H9 (cell line): ENCODE measurements at regions not wholly inside any gene's neighbourhood (a gene's known extent, or its start where the extent isn't known, plus 50 kb on each side); places are given as distances from the start of the nearest gene placed in this dataset.

Source experiments
- DNase-seq: peaks from one replicate; pipeline ENCODE4 v3.0.0-alpha.2; 2017
- H2AFZ ChIP-seq: one replicate; pipeline ENCODE4 v1.6.1; 2013; ENCODE audit warnings: mild to moderate bottlenecking, low read length, control low read depth, moderate library complexity
- H2AK5ac ChIP-seq: 2 replicates; pipeline ENCODE4 v1.6.1; 2013; ENCODE audit warnings: low read length, control low read depth, mixed read lengths; ENCODE audit not compliant: insufficient read length
- H2BK120ac ChIP-seq: one replicate; pipeline ENCODE4 v1.6.1; 2013; ENCODE audit warnings: low read depth, mild to moderate bottlenecking, low read length, control low read depth, inconsistent platforms; ENCODE audit not compliant: poor library complexity, severe bottlenecking
- H2BK12ac ChIP-seq: 2 replicates; pipeline ENCODE4 v1.6.1; 2013; ENCODE audit warnings: low read length, control low read depth, mixed read lengths, low read depth; ENCODE audit not compliant: insufficient read length
- H2BK15ac ChIP-seq: 2 replicates; pipeline ENCODE4 v1.6.1; 2013; ENCODE audit warnings: low read depth, low read length, control low read depth
- H2BK20ac ChIP-seq: one replicate; pipeline ENCODE4 v1.6.1; 2013; ENCODE audit warnings: low read depth, mild to moderate bottlenecking, low read length, control low read depth, inconsistent platforms; ENCODE audit not compliant: poor library complexity, severe bottlenecking
- H2BK5ac ChIP-seq: 2 replicates; pipeline ENCODE4 v1.6.1; 2013; ENCODE audit warnings: low read length, control low read depth, mixed read lengths; ENCODE audit not compliant: insufficient read length
- H3K14ac ChIP-seq: 2 replicates; pipeline ENCODE4 v1.6.1; 2013; ENCODE audit warnings: low read length, control low read depth; ENCODE audit not compliant: insufficient read depth
- H3K18ac ChIP-seq: 2 replicates; pipeline ENCODE4 v1.6.1; 2013; ENCODE audit warnings: low read depth, mild to moderate bottlenecking, mixed read lengths, low read length, control low read depth; ENCODE audit not compliant: insufficient read length
- H3K23ac ChIP-seq: 2 replicates; pipeline ENCODE4 v1.6.1; 2013; ENCODE audit warnings: low read length, control low read depth, mixed read lengths, low read depth; ENCODE audit not compliant: insufficient read length
- H3K23me2 ChIP-seq: 2 replicates; pipeline ENCODE4 v1.6.1; 2013; ENCODE audit warnings: low read depth, mild to moderate bottlenecking, mixed read lengths, low read length, control low read depth; ENCODE audit not compliant: insufficient read length, poor library complexity, severe bottlenecking
- H3K27ac ChIP-seq: 2 replicates; pipeline ENCODE4 v1.5.1; 2013; ENCODE audit warnings: low read length, control low read depth, mixed read lengths, low read depth; ENCODE audit not compliant: insufficient read length
- H3K27me3 ChIP-seq: 2 replicates; pipeline ENCODE4 v1.6.1; 2013; ENCODE audit warnings: low read length, control low read depth, inconsistent platforms; ENCODE audit not compliant: insufficient read depth
- H3K4ac ChIP-seq: 2 replicates; pipeline ENCODE4 v1.6.1; 2013; ENCODE audit warnings: low read depth, mild to moderate bottlenecking, control low read depth, inconsistent platforms, low read length, moderate library complexity
- H3K4me1 ChIP-seq: 2 replicates; pipeline ENCODE4 v1.6.1; 2013; ENCODE audit warnings: low read length, control low read depth, inconsistent platforms; ENCODE audit not compliant: insufficient read depth
- H3K4me2 ChIP-seq: 2 replicates; pipeline ENCODE4 v1.6.1; 2013; ENCODE audit warnings: low read length, control low read depth, mixed read lengths; ENCODE audit not compliant: insufficient read length, insufficient read depth
- H3K56ac ChIP-seq: 2 replicates; pipeline ENCODE4 v1.6.1; 2013; ENCODE audit warnings: low read depth, mild to moderate bottlenecking, mixed read lengths, low read length, control low read depth; ENCODE audit not compliant: insufficient read length
- H3K79me1 ChIP-seq: 2 replicates; pipeline ENCODE4 v1.6.1; 2013; ENCODE audit warnings: low read depth, mild to moderate bottlenecking, moderate library complexity, low read length, control low read depth, inconsistent platforms; ENCODE audit not compliant: insufficient read depth, poor library complexity, severe bottlenecking
- H3K79me2 ChIP-seq: 2 replicates; pipeline ENCODE4 v1.6.1; 2013; ENCODE audit warnings: low read length, control low read depth, inconsistent platforms; ENCODE audit not compliant: insufficient read depth
- H3K9ac ChIP-seq: 2 replicates; pipeline ENCODE4 v1.6.1; 2013; ENCODE audit warnings: low read length, control low read depth, mixed read lengths; ENCODE audit not compliant: insufficient read length; ENCODE audit errors: extremely low read depth
- H3K9me3 ChIP-seq: one replicate; pipeline ENCODE4 v1.6.1; 2013; ENCODE audit warnings: low read depth, low read length, inconsistent platforms; ENCODE audit not compliant: control insufficient read depth
- H3T11ph ChIP-seq: one replicate; pipeline ENCODE4 v1.6.1; 2013; ENCODE audit warnings: mild to moderate bottlenecking, low read length, control low read depth, inconsistent platforms
- H4K20me1 ChIP-seq: one replicate; pipeline ENCODE4 v1.6.1; 2013; ENCODE audit not compliant: control insufficient read depth, insufficient read length, insufficient read depth
- H4K5ac ChIP-seq: 2 replicates; pipeline ENCODE4 v1.6.1; 2013; ENCODE audit warnings: low read depth, mild to moderate bottlenecking, mixed read lengths, low read length, control low read depth; ENCODE audit not compliant: insufficient read length
- H4K8ac ChIP-seq: replicated peaks from 2 replicates; pipeline ENCODE4 v1.6.1; 2013; ENCODE audit warnings: low read length, control low read depth, mixed read lengths, low read depth; ENCODE audit not compliant: insufficient read length
- H4K91ac ChIP-seq: 2 replicates; pipeline ENCODE4 v1.6.1; 2013; ENCODE audit warnings: low read depth, mild to moderate bottlenecking, moderate library complexity, mixed read lengths, low read length, control low read depth; ENCODE audit not compliant: insufficient read length
- H3K27ac Mint-ChIP-seq, 3 experiments: 2 replicates in 2 of 3; 3 replicates in 1 of 3; pipeline ENCODE4 v1.8.0; 2020 to 2021; ENCODE audit warnings: mixed read lengths in 3 of 3, mild to moderate bottlenecking in 1 of 3, moderate library complexity in 1 of 3
- H3K27me3 Mint-ChIP-seq: 2 replicates; pipeline ENCODE4 v1.8.0; 2021; ENCODE audit warnings: low read depth, mild to moderate bottlenecking, moderate library complexity, mixed read lengths
- H3K36me3 Mint-ChIP-seq, 3 experiments: 2 replicates in 2 of 3; 3 replicates in 1 of 3; pipeline ENCODE4 v1.8.0; 2020 to 2021; ENCODE audit warnings: low read depth in 3 of 3, mixed read lengths in 3 of 3; ENCODE audit not compliant: insufficient read depth in 1 of 3
- H3K4me1 Mint-ChIP-seq, 2 experiments: 2 replicates each; pipeline ENCODE4 v1.8.0; 2020; ENCODE audit warnings: mixed read lengths in 2 of 2
- H3K4me3 Mint-ChIP-seq, 2 experiments: 2 replicates in 1 of 2; 3 replicates in 1 of 2; pipeline ENCODE4 v1.8.0; 2020 to 2021; ENCODE audit warnings: mild to moderate bottlenecking in 2 of 2, mixed read lengths in 2 of 2, moderate library complexity in 1 of 2
- H3K9me3 Mint-ChIP-seq, 2 experiments: 2 replicates in 1 of 2; 3 replicates in 1 of 2; pipeline ENCODE4 v1.8.0; 2020; ENCODE audit warnings: mild to moderate bottlenecking in 2 of 2, mixed read lengths in 2 of 2, moderate library complexity in 1 of 2
- WGBS: extraction: QIAGEN DNeasy Blood & Tissue Kit; methylation state at CpG from one replicate; pipeline ENCODE4 v1.1.7; 2013; ENCODE audit warnings: missing lambda C conversion rate, low lambda C conversion rate, mixed read lengths; ENCODE audit not compliant: insufficient read length; ENCODE audit errors: extremely low coverage; 5-methylcytosine and 5-hydroxymethylcytosine counted together
- TF ChIP-seq, protein P1 (sequence below): fragments of 200-600 bp; sonication (generic); conservative IDR thresholded peaks from 3 replicates; pipeline ENCODE4 v1.8.0; 2021; ENCODE audit warnings: antibody characterized with exemption, mild to moderate bottlenecking

DNA sequence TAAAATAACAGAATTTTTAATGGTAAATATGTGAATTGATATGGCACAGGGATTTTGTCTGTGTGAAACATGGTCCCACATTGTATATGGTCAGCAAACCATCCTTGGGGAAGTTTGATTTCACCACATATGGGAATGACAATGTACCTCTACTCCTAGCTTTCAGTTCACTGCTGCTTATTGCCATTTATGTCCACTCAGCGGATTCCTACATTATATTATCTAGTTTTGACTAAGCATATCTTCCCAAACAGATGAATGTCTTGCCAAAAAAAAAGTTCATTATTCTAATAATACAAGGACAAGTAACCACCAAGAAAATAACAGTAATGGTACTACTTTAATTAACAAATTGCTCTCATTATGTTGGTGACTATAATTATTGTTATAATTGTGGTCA, 1521.6 kb downstream of the MAT2B start:
- Mint-ChIP-seq H3K36me3 (peaks cover 0 to 4% (median 0%) of the 10 kb centered on the region in 3 experiments; a peak in 2 of 7 replicates), H3K9me3 (no peaks in the 10 kb centered on the region; a peak in 1 of 5 replicates), H3K4me1 (peaks cover 10 to 15% of the 10 kb centered on the region in 2 experiments), H3K27ac (no peak overlapping the region), H3K27me3 (no peaks in the 10 kb centered on the region), H3K4me3 (no peak overlapping the region)
- H2BK5ac ChIP-seq, result no peak overlapping the region
- H3K14ac ChIP-seq, result no peak overlapping the region
- H3K56ac ChIP-seq, result no peak overlapping the region
- H3T11ph ChIP-seq, result no peak overlapping the region
- no peak overlapping the region for H3K4ac ChIP-seq
- H4K91ac ChIP-seq, result no peak overlapping the region
- no peak for DNase-seq
- no peaks in the 10 kb centered on the region for H3K23me2 ChIP-seq
- no peak overlapping the region for H2AFZ ChIP-seq
- H2BK20ac ChIP-seq, result no peak overlapping the region
- no peak overlapping the region for H3K23ac ChIP-seq
- no peak overlapping the region for H3K4me2 ChIP-seq
- H2BK15ac ChIP-seq, result no peak overlapping the region
- no peaks in the 10 kb centered on the region for H3K4me1 ChIP-seq
- H2BK120ac ChIP-seq, result no peak overlapping the region
- H3K27ac ChIP-seq, result no peak overlapping the region
- no peak overlapping the region for H3K9ac ChIP-seq
- no peaks in the 10 kb centered on the region for H4K20me1 ChIP-seq
- no peaks in the 10 kb centered on the region for H3K79me1 ChIP-seq
- no peak overlapping the region for H4K8ac ChIP-seq
- H3K79me2 ChIP-seq, result no peaks in the 10 kb centered on the region
- H3K9me3 ChIP-seq, result no peaks in the 10 kb centered on the region
- H2AK5ac ChIP-seq, result no peak overlapping the region
- no peak overlapping the region for H2BK12ac ChIP-seq
- no peak overlapping the region for H3K18ac ChIP-seq
- WGBS, result no CpG with 5 or more reads among the region's 1 CpG
- TF ChIP-seq, protein P1, sequence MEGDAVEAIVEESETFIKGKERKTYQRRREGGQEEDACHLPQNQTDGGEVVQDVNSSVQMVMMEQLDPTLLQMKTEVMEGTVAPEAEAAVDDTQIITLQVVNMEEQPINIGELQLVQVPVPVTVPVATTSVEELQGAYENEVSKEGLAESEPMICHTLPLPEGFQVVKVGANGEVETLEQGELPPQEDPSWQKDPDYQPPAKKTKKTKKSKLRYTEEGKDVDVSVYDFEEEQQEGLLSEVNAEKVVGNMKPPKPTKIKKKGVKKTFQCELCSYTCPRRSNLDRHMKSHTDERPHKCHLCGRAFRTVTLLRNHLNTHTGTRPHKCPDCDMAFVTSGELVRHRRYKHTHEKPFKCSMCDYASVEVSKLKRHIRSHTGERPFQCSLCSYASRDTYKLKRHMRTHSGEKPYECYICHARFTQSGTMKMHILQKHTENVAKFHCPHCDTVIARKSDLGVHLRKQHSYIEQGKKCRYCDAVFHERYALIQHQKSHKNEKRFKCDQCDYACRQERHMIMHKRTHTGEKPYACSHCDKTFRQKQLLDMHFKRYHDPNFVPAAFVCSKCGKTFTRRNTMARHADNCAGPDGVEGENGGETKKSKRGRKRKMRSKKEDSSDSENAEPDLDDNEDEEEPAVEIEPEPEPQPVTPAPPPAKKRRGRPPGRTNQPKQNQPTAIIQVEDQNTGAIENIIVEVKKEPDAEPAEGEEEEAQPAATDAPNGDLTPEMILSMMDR, result no peak
- H3K27me3 ChIP-seq, result no peaks in the 10 kb centered on the region
- H4K5ac ChIP-seq, result no peak overlapping the region
